WERI-Rb-1 (cell line): ENCODE measurements at regions not wholly inside any gene's neighbourhood (a gene's known extent, or its start where the extent isn't known, plus 50 kb on each side); places are given as distances from the start of the nearest gene placed in this dataset.

Experiments
- DNase-seq: peaks from one replicate; pipeline ENCODE4 v3.0.0-alpha.2; 2020
- H3K27ac ChIP-seq: fragments of 250-450 bp; sonication (Bioruptor Pico); 2 replicates; pipeline ENCODE4 v1.5.1; 2020; ENCODE audit warnings: mild to moderate bottlenecking, moderate library complexity
- H3K27me3 ChIP-seq: fragments of 250-450 bp; sonication (Bioruptor Pico); 2 replicates; pipeline ENCODE4 v1.5.1; 2021; ENCODE audit warnings: mild to moderate bottlenecking, low read depth, moderate library complexity; ENCODE audit not compliant: insufficient read depth, severe bottlenecking
- H3K36me3 ChIP-seq: fragments of 250-450 bp; sonication (Bioruptor Pico); 2 replicates; pipeline ENCODE4 v1.5.1; 2020; ENCODE audit warnings: mild to moderate bottlenecking, moderate library complexity
- H3K4me3 ChIP-seq: 2 replicates; pipeline ENCODE4 v1.5.1; 2011; ENCODE audit warnings: low read depth, mild to moderate bottlenecking, control low read depth, low read length
- H3K9me3 ChIP-seq: fragments of 250-450 bp; sonication (Bioruptor Pico); 2 replicates; pipeline ENCODE4 v1.5.1; 2021; ENCODE audit warnings: mild to moderate bottlenecking, moderate library complexity; ENCODE audit not compliant: severe bottlenecking
- TF ChIP-seq, protein P1 (sequence below): IDR thresholded peaks from 2 replicates; pipeline ENCODE4 v1.5.1; 2011; ENCODE audit warnings: low read depth, mild to moderate bottlenecking, control low read depth, inconsistent platforms, low read length

DNA sequence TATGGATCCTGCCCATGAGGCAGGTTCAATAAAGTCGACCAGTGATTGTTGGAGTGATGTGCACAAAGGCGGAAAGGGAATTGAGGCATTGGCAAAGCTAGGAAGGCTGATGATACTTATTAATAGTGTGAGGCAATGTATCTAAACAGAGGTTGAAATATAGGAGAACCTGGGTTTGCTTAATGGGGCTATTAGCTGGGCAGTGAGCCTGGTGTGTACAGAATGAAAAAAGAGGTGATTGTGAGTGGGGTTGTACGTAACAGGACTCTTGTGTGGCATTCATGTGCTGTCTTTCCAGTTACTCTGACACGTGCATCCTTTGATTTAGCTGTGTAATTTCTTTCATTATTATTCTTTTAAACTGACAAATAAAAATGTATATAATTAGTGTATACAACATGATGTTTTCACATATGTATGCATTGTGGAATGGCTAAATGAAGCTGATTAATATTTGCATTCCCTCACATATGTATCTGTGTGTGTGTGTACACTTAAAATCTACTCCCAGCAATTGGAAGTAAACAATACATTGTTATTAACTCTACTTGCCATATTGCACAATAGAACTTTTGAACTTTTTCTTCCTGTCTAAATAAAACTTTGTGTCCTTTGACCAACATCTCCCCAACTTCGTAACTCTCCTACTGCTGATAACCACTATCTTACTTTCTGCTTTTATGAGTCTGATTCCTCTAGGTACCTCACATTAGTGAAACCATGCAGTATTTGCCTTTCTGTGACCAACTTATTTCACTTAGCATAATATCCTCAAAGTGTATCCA, 220.5 kb upstream of the SLC35B3 start:
- Histone ChIP-seq H3K9me3 (no peaks in the 10 kb centered on the region), H3K27me3 (peaks cover 13% of the 10 kb centered on the region), H3K36me3 (no peaks in the 10 kb centered on the region), H3K4me3 (no peak overlapping the region), H3K27ac (no peak overlapping the region)
- TF ChIP-seq, protein P1, sequence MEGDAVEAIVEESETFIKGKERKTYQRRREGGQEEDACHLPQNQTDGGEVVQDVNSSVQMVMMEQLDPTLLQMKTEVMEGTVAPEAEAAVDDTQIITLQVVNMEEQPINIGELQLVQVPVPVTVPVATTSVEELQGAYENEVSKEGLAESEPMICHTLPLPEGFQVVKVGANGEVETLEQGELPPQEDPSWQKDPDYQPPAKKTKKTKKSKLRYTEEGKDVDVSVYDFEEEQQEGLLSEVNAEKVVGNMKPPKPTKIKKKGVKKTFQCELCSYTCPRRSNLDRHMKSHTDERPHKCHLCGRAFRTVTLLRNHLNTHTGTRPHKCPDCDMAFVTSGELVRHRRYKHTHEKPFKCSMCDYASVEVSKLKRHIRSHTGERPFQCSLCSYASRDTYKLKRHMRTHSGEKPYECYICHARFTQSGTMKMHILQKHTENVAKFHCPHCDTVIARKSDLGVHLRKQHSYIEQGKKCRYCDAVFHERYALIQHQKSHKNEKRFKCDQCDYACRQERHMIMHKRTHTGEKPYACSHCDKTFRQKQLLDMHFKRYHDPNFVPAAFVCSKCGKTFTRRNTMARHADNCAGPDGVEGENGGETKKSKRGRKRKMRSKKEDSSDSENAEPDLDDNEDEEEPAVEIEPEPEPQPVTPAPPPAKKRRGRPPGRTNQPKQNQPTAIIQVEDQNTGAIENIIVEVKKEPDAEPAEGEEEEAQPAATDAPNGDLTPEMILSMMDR, result no peak
- DNase-seq, result no peak

DNA sequence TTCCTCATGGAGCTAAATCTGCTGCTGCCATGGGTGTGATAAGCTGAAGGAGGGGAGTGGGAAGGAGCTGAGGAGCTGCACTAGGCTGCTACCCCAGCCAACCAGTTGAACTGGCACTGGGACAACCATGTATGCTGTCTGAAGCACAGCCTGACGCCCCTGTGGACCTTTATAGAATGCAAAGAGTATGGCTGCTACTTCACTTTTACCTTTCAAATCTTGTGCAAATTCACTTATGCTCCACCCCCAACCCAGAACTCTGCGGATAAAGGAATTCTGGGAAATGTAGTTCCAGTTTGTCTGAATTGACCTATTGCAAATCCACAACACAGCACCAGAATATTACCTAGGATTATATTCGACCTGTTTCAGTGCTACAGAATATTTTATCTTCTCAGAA, 217.4 kb upstream of the SLC35B3 start:
- no peaks in the 10 kb centered on the region for H3K36me3 ChIP-seq
- no peak overlapping the region for H3K4me3 ChIP-seq
- TF ChIP-seq, protein P1, result no peak
- no peak overlapping the region for H3K27ac ChIP-seq
- DNase-seq, result no peak
- no peaks in the 10 kb centered on the region for H3K9me3 ChIP-seq
- peaks cover 7% of the 10 kb centered on the region for H3K27me3 ChIP-seq

DNA sequence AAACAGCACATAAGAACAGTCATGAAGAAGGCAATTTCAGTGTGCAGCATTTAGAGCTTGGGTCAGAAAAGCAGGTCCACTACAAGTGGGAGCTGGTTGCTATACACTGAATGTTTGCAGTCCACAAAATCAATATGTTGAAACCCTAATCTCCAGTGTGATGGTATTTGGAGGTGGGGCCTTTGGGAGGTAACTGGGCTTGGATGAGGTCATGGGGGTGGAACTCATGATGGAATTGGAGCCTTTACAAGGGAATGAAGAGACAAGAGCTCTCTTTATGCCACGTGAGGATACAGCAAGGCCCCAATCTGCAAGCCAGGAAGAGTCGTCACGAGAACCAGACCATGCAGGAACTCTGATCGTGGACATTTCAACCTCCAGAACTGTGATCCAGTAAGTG, 216.7 kb upstream of the SLC35B3 start:
- H3K36me3 ChIP-seq, result no peaks in the 10 kb centered on the region
- TF ChIP-seq, protein P1, result no peak
- no peak overlapping the region for H3K27ac ChIP-seq
- DNase-seq, result no peak
- no peak overlapping the region for H3K4me3 ChIP-seq
- H3K27me3 ChIP-seq, result peaks cover 7% of the 10 kb centered on the region
- no peaks in the 10 kb centered on the region for H3K9me3 ChIP-seq

DNA sequence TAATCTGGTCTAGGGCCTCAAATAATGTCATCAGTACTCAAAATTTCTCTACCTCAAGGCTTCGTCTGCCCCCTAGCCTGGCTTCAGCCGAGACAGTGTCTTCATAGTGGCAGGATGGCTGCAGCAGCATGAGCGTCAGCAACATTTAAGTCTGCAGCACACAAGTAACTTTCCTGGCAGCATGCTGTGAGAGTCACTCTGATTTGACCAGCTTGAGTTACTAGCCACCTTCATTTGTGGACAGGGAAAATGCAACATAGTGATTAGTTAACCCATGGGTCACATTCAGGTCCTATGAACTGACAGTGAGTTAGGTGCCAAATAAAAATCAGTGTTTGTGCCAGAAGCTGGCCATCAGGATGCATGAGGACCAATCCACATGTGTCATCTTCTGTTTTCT, 209.9 kb upstream of the SLC35B3 start:
- H3K9me3 ChIP-seq, result peaks cover 14% of the 10 kb centered on the region
- no peak for DNase-seq
- H3K27ac ChIP-seq, result no peak overlapping the region
- no peaks in the 10 kb centered on the region for H3K36me3 ChIP-seq
- TF ChIP-seq, protein P1, result no peak
- H3K27me3 ChIP-seq, result peaks cover 20% of the 10 kb centered on the region
- H3K4me3 ChIP-seq, result no peak overlapping the region

DNA sequence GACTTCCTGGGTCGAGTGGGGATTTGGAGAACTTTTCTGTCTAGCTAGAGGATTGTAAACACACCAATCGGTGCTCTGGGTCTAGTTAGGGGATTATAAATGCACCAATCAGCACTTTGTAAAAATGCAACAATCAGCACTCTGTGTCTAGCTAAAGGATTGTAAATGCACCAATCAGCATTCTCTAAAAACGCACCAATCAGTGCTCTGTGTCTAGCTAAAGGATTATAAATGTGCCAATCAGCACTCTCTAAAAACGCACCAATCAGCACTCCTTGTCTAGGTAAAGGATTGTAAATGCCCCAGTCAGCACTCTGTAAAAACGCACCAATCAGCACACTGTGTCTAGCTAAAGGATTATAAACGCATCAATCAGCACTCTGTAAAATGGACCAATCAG, 209.0 kb upstream of the SLC35B3 start:
- H3K36me3 ChIP-seq, result no peaks in the 10 kb centered on the region
- peaks cover 14% of the 10 kb centered on the region for H3K9me3 ChIP-seq
- no peak overlapping the region for H3K4me3 ChIP-seq
- TF ChIP-seq, protein P1, result no peak
- H3K27ac ChIP-seq, result no peak overlapping the region
- no peak for DNase-seq
- H3K27me3 ChIP-seq, result peaks cover 23% of the 10 kb centered on the region

DNA sequence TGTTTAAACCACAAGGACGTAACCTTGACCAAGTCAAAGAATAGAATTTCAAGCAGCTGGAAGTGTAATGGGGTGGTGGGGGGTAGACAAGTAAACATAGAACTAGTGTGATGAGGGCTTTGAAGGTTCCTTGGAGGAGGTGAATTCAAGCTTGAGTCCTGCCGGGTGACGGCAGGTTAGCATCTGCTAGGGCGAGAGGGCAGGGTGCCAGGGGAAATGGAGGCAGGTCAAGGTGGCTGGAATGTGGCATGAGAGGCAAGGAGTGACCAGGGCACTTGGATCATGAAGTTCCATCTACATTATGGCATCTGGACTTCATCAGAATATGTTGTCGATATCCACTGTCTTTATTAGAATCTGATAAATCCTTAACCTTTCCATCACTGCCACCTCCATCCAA, 207.5 kb upstream of the SLC35B3 start:
- TF ChIP-seq, protein P1, result no peak
- no peak for DNase-seq
- no peaks in the 10 kb centered on the region for H3K36me3 ChIP-seq
- H3K9me3 ChIP-seq, result peaks cover 14% of the 10 kb centered on the region
- H3K27me3 ChIP-seq, result peaks cover 23% of the 10 kb centered on the region
- H3K27ac ChIP-seq, result no peak overlapping the region
- no peak overlapping the region for H3K4me3 ChIP-seq
